PC-3 (cell line): ENCODE measurements at regions not wholly inside any gene's neighbourhood (a gene's known extent, or its start where the extent isn't known, plus 50 kb on each side); places are given as distances from the start of the nearest gene placed in this dataset.

ENCODE experiments used
- CTCF ChIP-seq: fragments of 300-600 bp; sonication (generic); conservative IDR thresholded peaks from 2 replicates; pipeline ENCODE4 v1.5.1; 2017; ENCODE audit warnings: antibody characterized with exemption, low read depth, mild to moderate bottlenecking, low read length
- EZH2 ChIP-seq: fragments of 300-600 bp; sonication (generic); IDR thresholded peaks from one replicate; pipeline ENCODE4 v1.6.1; 2017; ENCODE audit warnings: antibody characterized with exemption, mild to moderate bottlenecking, low read length; ENCODE audit not compliant: unreplicated experiment
- EZH2phosphoT487 ChIP-seq: fragments of 300-600 bp; sonication (generic); IDR thresholded peaks from 2 replicates; pipeline ENCODE4 v1.6.1; 2018; ENCODE audit warnings: mild to moderate bottlenecking, antibody characterized with exemption, low read length, borderline replicate concordance

- TF ChIP-seq CTCF (no peak), EZH2 (no peak), EZH2phosphoT487 (no peak)
Observed at GRCh38 chr3:102605153-102605552, 170.3 kb downstream of the ZPLD1 start.
